SJSA1 (cell line): ENCODE measurements at regions not wholly inside any gene's neighbourhood (a gene's known extent, or its start where the extent isn't known, plus 50 kb on each side); places are given as distances from the start of the nearest gene placed in this dataset.

Source experiments
- DNase-seq, 2 experiments: peaks; one replicate each; pipeline ENCODE4 v3.0.0-alpha.2; 2015 to 2020; ENCODE audit warnings: low spot score in 2 of 2, low read depth in 1 of 2
- H3K27ac ChIP-seq: fragments of 250-450 bp; sonication (Bioruptor Pico); 2 replicates; pipeline ENCODE4 v1.5.1; 2020; ENCODE audit warnings: mild to moderate bottlenecking, moderate library complexity
- H3K27me3 ChIP-seq: fragments of 250-450 bp; sonication (Bioruptor Pico); replicated peaks from 2 replicates; pipeline ENCODE4 v1.5.1; 2020; ENCODE audit warnings: mild to moderate bottlenecking, moderate library complexity
- H3K36me3 ChIP-seq: fragments of 250-450 bp; sonication (Bioruptor Pico); 2 replicates; pipeline ENCODE4 v1.5.1; 2020; ENCODE audit warnings: mild to moderate bottlenecking
- H3K4me1 ChIP-seq: fragments of 250-450 bp; sonication (Bioruptor Pico); replicated peaks from 2 replicates; pipeline ENCODE4 v1.6.1; 2021; ENCODE audit warnings: mild to moderate bottlenecking
- H3K4me3 ChIP-seq: fragments of 250-450 bp; sonication (Bioruptor Pico); 2 replicates; pipeline ENCODE4 v1.5.1; 2020; ENCODE audit warnings: mild to moderate bottlenecking
- H3K9me3 ChIP-seq: fragments of 250-450 bp; sonication (Bioruptor Pico); replicated peaks from 2 replicates; pipeline ENCODE4 v1.5.1; 2020; ENCODE audit warnings: mild to moderate bottlenecking

GRCh38 chr12:39006286-39006685 lies 100.9 kb upstream of the CPNE8 start:
- Histone ChIP-seq H3K36me3 (no peaks in the 10 kb centered on the region), H3K27ac (no peak overlapping the region)
- DNase-seq, result no peak

GRCh38 chr12:39005671-39006070 lies 100.3 kb upstream of the CPNE8 start:
- Histone ChIP-seq H3K4me3 (no peak overlapping the region), H3K27ac (no peak overlapping the region), H3K36me3 (no peaks in the 10 kb centered on the region), H3K4me1 (no peaks in the 10 kb centered on the region), H3K27me3 (no peaks in the 10 kb centered on the region), H3K9me3 (no peaks in the 10 kb centered on the region)
- no peak for DNase-seq

More at GRCh38 chr12:39006286-39006685, 100.9 kb upstream of the CPNE8 start:
- no peaks in the 10 kb centered on the region for H3K9me3 ChIP-seq
- H3K4me3 ChIP-seq, result no peak overlapping the region
- H3K4me1 ChIP-seq, result no peaks in the 10 kb centered on the region
- H3K27me3 ChIP-seq, result no peaks in the 10 kb centered on the region

GRCh38 chr12:39003541-39004155 lies 98.3 kb upstream of the CPNE8 start:
- no peaks in the 10 kb centered on the region for H3K9me3 ChIP-seq
- H3K27me3 ChIP-seq, result no peaks in the 10 kb centered on the region
- no peak overlapping the region for H3K27ac ChIP-seq
- no peak for DNase-seq
- H3K36me3 ChIP-seq, result no peaks in the 10 kb centered on the region
- H3K4me1 ChIP-seq, result no peaks in the 10 kb centered on the region
- H3K4me3 ChIP-seq, result no peak overlapping the region

GRCh38 chr12:39000370-39000769 lies 95.0 kb upstream of the CPNE8 start:
- Histone ChIP-seq H3K36me3 (no peaks in the 10 kb centered on the region), H3K27ac (no peak overlapping the region), H3K27me3 (no peaks in the 10 kb centered on the region), H3K4me3 (no peak overlapping the region), H3K4me1 (no peaks in the 10 kb centered on the region), H3K9me3 (no peaks in the 10 kb centered on the region)
- DNase-seq, result no peak

- Histone ChIP-seq H3K36me3 (no peaks in the 10 kb centered on the region), H3K27me3 (no peaks in the 10 kb centered on the region), H3K4me1 (no peaks in the 10 kb centered on the region), H3K27ac (no peak overlapping the region), H3K4me3 (no peak overlapping the region), H3K9me3 (no peaks in the 10 kb centered on the region)
- no peak for DNase-seq
Measured at GRCh38 chr12:38998887-38999482, 93.6 kb upstream of the CPNE8 start.

- DNase-seq, result no peak
- no peaks in the 10 kb centered on the region for H3K27me3 ChIP-seq
- H3K4me3 ChIP-seq, result no peak overlapping the region
- H3K27ac ChIP-seq, result no peak overlapping the region
- no peaks in the 10 kb centered on the region for H3K36me3 ChIP-seq
- no peaks in the 10 kb centered on the region for H3K4me1 ChIP-seq
- no peaks in the 10 kb centered on the region; the same call in 1 of the 2 replicates for H3K9me3 ChIP-seq
Measured at GRCh38 chr12:38995249-38995648, 89.9 kb upstream of the CPNE8 start.

GRCh38 chr12:38985961-38986360 lies 80.6 kb upstream of the CPNE8 start:
- no peaks in the 10 kb centered on the region for H3K36me3 ChIP-seq
- no peaks in the 10 kb centered on the region for H3K27me3 ChIP-seq
- DNase-seq, result no peak
- no peaks in the 10 kb centered on the region for H3K9me3 ChIP-seq
- no peak overlapping the region for H3K4me3 ChIP-seq
- H3K4me1 ChIP-seq, result no peaks in the 10 kb centered on the region
- no peak overlapping the region for H3K27ac ChIP-seq

- H3K27ac ChIP-seq, result no peak overlapping the region
- no peaks in the 10 kb centered on the region for H3K4me1 ChIP-seq
- H3K27me3 ChIP-seq, result no peaks in the 10 kb centered on the region
- H3K9me3 ChIP-seq, result no peaks in the 10 kb centered on the region
- no peak overlapping the region for H3K4me3 ChIP-seq
- H3K36me3 ChIP-seq, result no peaks in the 10 kb centered on the region
- DNase-seq, result no peak
Measured at GRCh38 chr12:38984388-38984787, 79.0 kb upstream of the CPNE8 start.

- H3K9me3 ChIP-seq, result no peaks in the 10 kb centered on the region
- no peaks in the 10 kb centered on the region for H3K27me3 ChIP-seq
- no peak for DNase-seq
- H3K36me3 ChIP-seq, result no peaks in the 10 kb centered on the region
- peak overlapping the region; percentile 19 for H3K4me3 ChIP-seq
- no peaks in the 10 kb centered on the region for H3K4me1 ChIP-seq
- H3K27ac ChIP-seq, result no peak overlapping the region
Measured at GRCh38 chr12:38983117-38983571, 77.8 kb upstream of the CPNE8 start.

- Histone ChIP-seq H3K4me3 (no peak overlapping the region), H3K27ac (no peak overlapping the region), H3K27me3 (no peaks in the 10 kb centered on the region), H3K4me1 (no peaks in the 10 kb centered on the region), H3K36me3 (no peaks in the 10 kb centered on the region), H3K9me3 (peaks cover 2% of the 10 kb centered on the region)
- DNase-seq, result no peak
Measured at GRCh38 chr12:38977132-38977531, 71.7 kb upstream of the CPNE8 start.

- DNase-seq, result no peak
- no peaks in the 10 kb centered on the region; the same call in 1 of the 2 replicates for H3K9me3 ChIP-seq
- no peaks in the 10 kb centered on the region for H3K36me3 ChIP-seq
- H3K4me3 ChIP-seq, result no peak overlapping the region
- no peaks in the 10 kb centered on the region for H3K27me3 ChIP-seq
- no peaks in the 10 kb centered on the region for H3K4me1 ChIP-seq
- H3K27ac ChIP-seq, result no peak overlapping the region
Measured at GRCh38 chr12:38969706-38970105, 64.3 kb upstream of the CPNE8 start.

- Histone ChIP-seq H3K27me3 (no peaks in the 10 kb centered on the region), H3K27ac (no peak overlapping the region), H3K9me3 (no peaks in the 10 kb centered on the region)
Measured at GRCh38 chr12:38961683-38962082, 56.3 kb upstream of the CPNE8 start.

GRCh38 chr12:38961012-38961411 lies 55.6 kb upstream of the CPNE8 start:
- Histone ChIP-seq H3K27ac (no peak overlapping the region), H3K4me1 (no peaks in the 10 kb centered on the region)

More at GRCh38 chr12:38961683-38962082, 56.3 kb upstream of the CPNE8 start:
- no peaks in the 10 kb centered on the region for H3K4me1 ChIP-seq
- no peak overlapping the region for H3K4me3 ChIP-seq
- no peaks in the 10 kb centered on the region for H3K36me3 ChIP-seq
- DNase-seq, result no peak

GRCh38 chr12:38956337-38956736 lies 50.9 kb upstream of the CPNE8 start:
- H3K9me3 ChIP-seq, result no peaks in the 10 kb centered on the region
- DNase-seq, result no peak
- no peaks in the 10 kb centered on the region for H3K4me1 ChIP-seq
- H3K27me3 ChIP-seq, result no peaks in the 10 kb centered on the region
- H3K27ac ChIP-seq, result no peak overlapping the region
- no peak overlapping the region for H3K4me3 ChIP-seq
- H3K36me3 ChIP-seq, result no peaks in the 10 kb centered on the region

More at GRCh38 chr12:38961012-38961411, 55.6 kb upstream of the CPNE8 start:
- Histone ChIP-seq H3K36me3 (no peaks in the 10 kb centered on the region), H3K9me3 (no peaks in the 10 kb centered on the region), H3K4me3 (no peak overlapping the region), H3K27me3 (no peaks in the 10 kb centered on the region)
- no peak for DNase-seq
